Stomach (tissue), 8 donors: ENCODE measurements at regions not wholly inside any gene's neighbourhood (a gene's known extent, or its start where the extent isn't known, plus 50 kb on each side); places are given as distances from the start of the nearest gene placed in this dataset.
A peak's percentile ranks its signal among the peaks of the same experiment; 100 is the strongest.

Source experiments
- DNase-seq, 2 donors: peaks; one replicate each; pipeline versions ENCODE4 v3.0.0 to v3.0.0-alpha.2; 2013 to 2019
- H3K27ac ChIP-seq, 5 donors: fragments of 200-600 bp in 4 of 5; sonication (generic) in 4 of 5; one replicate each; pipeline ENCODE4 v1.5.1; 2013 to 2019; ENCODE audit warnings: mild to moderate bottlenecking in 1 of 5, moderate library complexity in 1 of 5
- H3K27me3 ChIP-seq, 3 donors: fragments of 200-600 bp; sonication (generic); one replicate each; pipeline ENCODE4 v1.5.1; 2017 to 2019; ENCODE audit warnings: mixed run types in 1 of 3
- H3K36me3 ChIP-seq, 4 donors: fragments of 200-600 bp; sonication (generic); 1 replicate in 3 of 4; 2 replicates in 1 of 4; pipeline ENCODE4 v1.5.1; 2016 to 2019
- H3K4me1 ChIP-seq, 4 donors: fragments of 200-600 bp; sonication (generic); one replicate each; pipeline ENCODE4 v1.5.1; 2016 to 2019
- H3K4me3 ChIP-seq, 4 donors: fragments of 200-600 bp; sonication (generic) in 3 of 4; one replicate each; pipeline ENCODE4 v1.5.1; 2016 to 2019; ENCODE audit warnings: mild to moderate bottlenecking in 1 of 4
- H3K9me3 ChIP-seq, 4 donors: fragments of 200-600 bp; sonication (generic); one replicate each; pipeline ENCODE4 v1.5.1; 2016 to 2019
- EP300 ChIP-seq: sonication (generic); formaldehyde crosslinking; IDR thresholded peaks from one replicate; pipeline ENCODE4 v1.6.1; 2017; ENCODE audit warnings: antibody characterized with exemption
- POLR2A ChIP-seq, 4 donors: fragments of 450-650 bp; IDR thresholded peaks; one replicate each; pipeline ENCODE4 v1.6.1; 2016; ENCODE audit warnings: antibody characterized with exemption in 4 of 4, control low read depth in 2 of 4, mild to moderate bottlenecking in 1 of 4, moderate library complexity in 1 of 4
- POLR2AphosphoS5 ChIP-seq, 3 donors: sonication (generic); formaldehyde crosslinking; IDR thresholded peaks; one replicate each; pipeline ENCODE4 v1.6.1; 2016; ENCODE audit warnings: antibody characterized with exemption in 3 of 3
- WGBS, 5 donors: extraction: QIAGEN DNeasy Blood & Tissue Kit in 3 of 5; methylation state at CpG; one replicate each; pipeline versions ENCODE4 v1.1.5 to v1.1.7; 2013 to 2018; 5-methylcytosine and 5-hydroxymethylcytosine counted together
- intact Hi-C: fragments of 100-400 bp; cut with DNase I; formaldehyde crosslinking; loops from one replicate; pipeline ENCODE4 v1.15.1; 2023; ENCODE audit warnings: low total_unique reads
- TF ChIP-seq, protein P1 (sequence below), 7 experiments: fragments of 450-650 bp in 4 of 7; fragments of 200-600 bp in 3 of 7; sonication (generic) in 3 of 7; IDR thresholded peaks; one replicate each; pipeline ENCODE4 v1.5.1; 2016 to 2019; ENCODE audit warnings: antibody characterized with exemption in 7 of 7, control low read depth in 2 of 7, mild to moderate bottlenecking in 1 of 7
- donor health status: healthy with polysubstance abuse.
- donor health status: Bipolar disorder and iron deficiency.
- donor health status: healthy.

DNA sequence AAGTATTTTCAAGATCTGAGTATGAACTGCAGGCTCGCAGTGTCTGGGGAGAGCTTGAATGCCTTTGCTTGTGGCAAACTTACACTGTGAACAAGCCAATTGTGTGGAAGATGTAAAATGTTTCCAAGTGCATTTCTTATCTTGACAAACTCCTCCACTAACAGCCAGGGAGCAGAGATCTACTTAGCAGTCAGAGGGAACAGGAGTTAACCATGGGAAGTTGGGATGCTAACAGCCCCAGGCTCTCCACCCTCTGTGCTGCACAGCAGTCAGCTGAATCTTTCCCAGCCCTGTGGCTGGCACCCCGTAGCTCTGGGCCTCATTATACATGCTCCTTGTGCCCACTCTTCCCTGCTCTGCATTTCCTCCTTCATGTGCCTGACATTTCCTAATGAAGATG, 450.2 kb downstream of the TSN start:
- Histone ChIP-seq H3K27ac (no peak overlapping the region), H3K4me1 (peaks cover 0 to 4% (median 0%) of the 10 kb centered on the region in 4 donors), H3K4me3 (no peak overlapping the region), H3K9me3 (no peaks in the 10 kb centered on the region), H3K36me3 (no peaks in the 10 kb centered on the region), H3K27me3 (no peaks in the 10 kb centered on the region)
- intact Hi-C loops: no loop called here
- peak in 1 of 2 donors; percentile 10 for DNase-seq
- 49 to 64% (median 60%) methylated on average over 2 of the region's 2 CpGs for WGBS, 5 donors
- TF ChIP-seq EP300: no peak
- no peak for TF ChIP-seq POLR2A (IDR thresholded peaks at IDR 0.05)
- TF ChIP-seq, protein P1, sequence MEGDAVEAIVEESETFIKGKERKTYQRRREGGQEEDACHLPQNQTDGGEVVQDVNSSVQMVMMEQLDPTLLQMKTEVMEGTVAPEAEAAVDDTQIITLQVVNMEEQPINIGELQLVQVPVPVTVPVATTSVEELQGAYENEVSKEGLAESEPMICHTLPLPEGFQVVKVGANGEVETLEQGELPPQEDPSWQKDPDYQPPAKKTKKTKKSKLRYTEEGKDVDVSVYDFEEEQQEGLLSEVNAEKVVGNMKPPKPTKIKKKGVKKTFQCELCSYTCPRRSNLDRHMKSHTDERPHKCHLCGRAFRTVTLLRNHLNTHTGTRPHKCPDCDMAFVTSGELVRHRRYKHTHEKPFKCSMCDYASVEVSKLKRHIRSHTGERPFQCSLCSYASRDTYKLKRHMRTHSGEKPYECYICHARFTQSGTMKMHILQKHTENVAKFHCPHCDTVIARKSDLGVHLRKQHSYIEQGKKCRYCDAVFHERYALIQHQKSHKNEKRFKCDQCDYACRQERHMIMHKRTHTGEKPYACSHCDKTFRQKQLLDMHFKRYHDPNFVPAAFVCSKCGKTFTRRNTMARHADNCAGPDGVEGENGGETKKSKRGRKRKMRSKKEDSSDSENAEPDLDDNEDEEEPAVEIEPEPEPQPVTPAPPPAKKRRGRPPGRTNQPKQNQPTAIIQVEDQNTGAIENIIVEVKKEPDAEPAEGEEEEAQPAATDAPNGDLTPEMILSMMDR (IDR thresholded peaks at IDR 0.05): no peak
- no peak for TF ChIP-seq POLR2AphosphoS5 (IDR thresholded peaks at IDR 0.05)

DNA sequence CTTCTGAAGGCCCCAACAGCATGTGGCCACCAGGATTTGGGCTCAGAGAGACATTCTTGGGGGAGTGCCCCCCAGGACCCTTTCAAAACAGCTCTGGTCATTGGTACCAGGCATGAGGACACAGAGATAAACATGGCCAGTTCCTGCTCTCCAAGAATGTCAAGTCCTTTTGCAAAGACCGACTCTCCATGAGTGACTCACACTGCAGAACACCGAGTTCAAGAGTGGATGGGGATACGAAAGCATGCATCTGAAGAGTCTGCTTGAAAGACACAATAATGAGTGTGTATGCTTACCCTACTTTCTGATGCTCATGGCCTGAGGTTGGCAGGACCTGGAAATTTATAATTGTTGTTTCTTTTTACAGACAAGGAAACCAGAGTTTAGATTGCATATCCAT, 450.6 kb downstream of the TSN start:
- TF ChIP-seq, protein P1 (IDR thresholded peaks at IDR 0.05): no peak
- TF ChIP-seq POLR2AphosphoS5 (IDR thresholded peaks at IDR 0.05) (no peak), EP300 (no peak), POLR2A (IDR thresholded peaks at IDR 0.05) (no peak)
- Histone ChIP-seq H3K27me3 (no peaks in the 10 kb centered on the region), H3K9me3 (no peaks in the 10 kb centered on the region), H3K27ac (no peak overlapping the region), H3K4me3 (no peak overlapping the region), H3K36me3 (no peaks in the 10 kb centered on the region), H3K4me1 (peaks cover 0 to 4% (median 0%) of the 10 kb centered on the region in 4 donors)
- DNase-seq: no peak
- 78 to 95% (median 88%) methylated on average over 3 of the region's 3 CpGs for WGBS, 5 donors
- intact Hi-C loops: no loop called here

DNA sequence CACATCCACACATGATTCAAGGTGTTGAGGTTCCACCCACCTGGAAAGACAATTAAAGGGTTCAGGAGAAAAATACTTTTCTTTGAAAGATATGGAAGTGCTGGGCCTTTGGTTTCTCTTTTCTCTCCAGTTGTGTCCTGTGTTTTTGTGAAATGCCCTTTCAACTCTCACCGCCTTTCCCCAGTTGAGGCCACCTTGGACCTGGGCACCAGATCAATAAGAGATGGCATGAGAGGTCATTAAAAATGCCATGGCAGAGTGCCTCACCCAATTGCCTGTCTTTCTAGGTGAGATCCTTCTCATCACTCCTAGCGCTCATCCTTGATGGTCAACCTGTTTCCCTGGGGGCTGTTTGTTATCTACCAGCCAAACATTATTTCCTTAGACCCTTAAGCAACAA, 453.9 kb downstream of the TSN start:
- whole genome bisulfite sequencing, 5 donors: 94 to 98% (median 97%) methylated on average over 2 of the region's 2 CpGs
- no peaks in the 10 kb centered on the region for H3K36me3 ChIP-seq
- TF ChIP-seq, protein P1 (IDR thresholded peaks at IDR 0.05): no peak
- no peak for TF ChIP-seq EP300
- no peak for TF ChIP-seq POLR2A (IDR thresholded peaks at IDR 0.05)
- TF ChIP-seq POLR2AphosphoS5 (IDR thresholded peaks at IDR 0.05): no peak
- no peak overlapping the region for H3K4me3 ChIP-seq
- H3K27ac ChIP-seq: no peak overlapping the region
- DNase-seq: no peak
- intact Hi-C loops: no loop called here
- H3K9me3 ChIP-seq: no peaks in the 10 kb centered on the region
- no peaks in the 10 kb centered on the region for H3K4me1 ChIP-seq
- H3K27me3 ChIP-seq: no peaks in the 10 kb centered on the region

- 90 to 99% (median 98%) methylated on average over 4 of the region's 4 CpGs for WGBS, 5 donors
- intact Hi-C loops: no loop called here
- Histone ChIP-seq H3K27ac (no peak overlapping the region), H3K4me1 (no peaks in the 10 kb centered on the region), H3K27me3 (no peaks in the 10 kb centered on the region), H3K9me3 (no peaks in the 10 kb centered on the region), H3K36me3 (no peaks in the 10 kb centered on the region), H3K4me3 (no peak overlapping the region)
- TF ChIP-seq, protein P1 (IDR thresholded peaks at IDR 0.05): no peak
- TF ChIP-seq POLR2A (IDR thresholded peaks at IDR 0.05) (no peak), EP300 (no peak), POLR2AphosphoS5 (IDR thresholded peaks at IDR 0.05) (no peak)
- no peak for DNase-seq
Measured at GRCh38 chr2:122210065-122210464, 454.6 kb downstream of the TSN start.
